NCI-H82 treated with DMSO at 0.1 percent for 48 hours (cell line): ENCODE measurements at regions not wholly inside any gene's neighbourhood (a gene's known extent, or its start where the extent isn't known, plus 50 kb on each side); places are given as distances from the start of the nearest gene placed in this dataset.
"Not testable (repeated sequence)": the region's sequence is repeated elsewhere in the genome, so short reads cannot be mapped to it uniquely, and the experiment has no call there.

Source experiments
- DNase-seq: peaks from one replicate; lab custom pipeline; 2025; ENCODE audit not compliant: unreplicated experiment; lab: John Stamatoyannopoulos, UW

DNA sequence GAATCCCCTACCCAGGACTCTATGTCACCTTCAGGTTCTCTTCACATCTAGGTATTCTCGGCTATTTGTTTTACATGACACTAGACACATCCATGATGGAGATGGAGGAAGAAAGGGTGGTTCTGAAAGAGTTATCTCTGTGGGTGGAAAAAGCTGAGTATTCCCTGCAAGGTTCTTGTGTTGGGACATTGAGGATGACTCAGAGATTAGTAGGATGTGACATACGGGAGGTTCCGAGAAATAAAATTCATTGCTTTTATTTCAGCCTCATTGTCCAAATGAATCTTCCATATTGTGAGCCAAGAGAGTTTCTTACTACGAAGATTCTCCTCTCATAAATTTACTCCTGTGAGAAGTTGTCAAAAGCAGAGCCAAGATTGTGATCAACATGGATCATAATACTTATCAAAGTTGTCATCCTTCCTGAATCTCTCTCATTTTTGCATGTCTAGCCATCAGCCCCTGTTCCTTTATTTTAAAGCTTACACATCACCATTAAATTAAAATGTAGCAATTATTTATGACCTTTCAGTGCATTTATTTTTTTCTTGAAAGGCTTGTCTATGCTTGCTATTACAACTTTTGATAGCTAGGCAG lies 370.0 kb downstream of the PSAT1 start:
- no peak for DNase-seq

- DNase-seq, result no peak
Measured at GRCh38 chr9:78668148-78668832, 371.4 kb downstream of the PSAT1 start.

DNA sequence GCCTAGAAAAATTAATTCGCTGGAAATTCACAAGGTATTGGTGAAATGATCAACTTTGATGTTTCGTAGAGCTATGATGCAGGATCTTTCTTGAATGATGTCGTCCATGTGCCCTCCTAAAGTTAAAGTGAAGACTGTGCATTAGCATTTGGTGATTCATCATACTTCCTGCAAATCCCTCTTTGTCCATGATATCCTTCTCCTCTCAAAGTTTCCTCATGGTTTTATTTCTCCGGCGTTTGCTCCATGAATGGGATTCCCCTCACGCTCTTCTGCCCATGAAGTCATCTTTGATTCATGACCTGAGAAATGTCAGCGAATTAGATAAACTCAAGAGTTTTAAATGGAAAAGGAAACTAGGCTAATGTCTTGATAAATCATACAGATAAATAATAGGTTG lies 372.7 kb downstream of the PSAT1 start:
- no peak for DNase-seq

- no peak for DNase-seq
Measured at GRCh38 chr9:78671785-78672184, 374.9 kb downstream of the PSAT1 start.

DNA sequence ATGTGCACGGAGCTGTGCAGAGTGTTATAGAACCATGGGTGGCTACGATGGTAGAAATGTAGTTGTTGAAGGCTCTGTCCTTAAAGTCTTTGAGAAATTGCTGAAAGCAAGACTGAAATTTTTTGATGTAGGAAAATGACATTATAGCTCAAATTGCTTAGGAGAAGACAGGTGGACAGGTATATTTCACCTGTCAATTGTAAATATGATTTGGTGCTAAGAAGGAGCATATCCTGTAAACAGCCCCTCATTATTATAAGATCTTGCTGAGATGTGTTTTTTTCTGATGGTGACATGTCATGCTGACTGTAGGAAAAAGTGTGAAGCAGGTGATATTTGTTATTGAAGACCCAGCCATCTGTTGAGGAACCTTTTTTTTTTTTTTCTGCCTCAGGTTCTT lies 377.9 kb downstream of the PSAT1 start:
- no peak for DNase-seq

DNA sequence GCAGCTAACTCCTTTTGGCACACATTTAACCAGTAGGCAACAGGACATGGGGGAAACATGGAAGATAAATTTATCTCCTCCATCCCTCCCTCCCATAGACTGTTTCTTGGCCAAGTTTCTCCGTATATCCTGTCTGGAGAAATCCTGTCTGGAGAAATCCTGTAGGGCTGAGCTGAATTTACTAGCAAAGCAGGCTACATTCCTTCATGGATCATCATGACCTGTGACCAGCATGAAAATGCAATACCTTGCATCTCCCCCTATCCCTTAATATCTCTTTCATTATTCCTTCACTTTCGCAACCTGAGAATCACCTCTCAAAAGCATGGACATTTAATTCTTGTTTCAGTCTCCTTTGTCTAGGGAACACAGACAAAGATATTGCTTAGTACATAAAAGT lies 379.1 kb downstream of the PSAT1 start:
- no peak for DNase-seq

DNA sequence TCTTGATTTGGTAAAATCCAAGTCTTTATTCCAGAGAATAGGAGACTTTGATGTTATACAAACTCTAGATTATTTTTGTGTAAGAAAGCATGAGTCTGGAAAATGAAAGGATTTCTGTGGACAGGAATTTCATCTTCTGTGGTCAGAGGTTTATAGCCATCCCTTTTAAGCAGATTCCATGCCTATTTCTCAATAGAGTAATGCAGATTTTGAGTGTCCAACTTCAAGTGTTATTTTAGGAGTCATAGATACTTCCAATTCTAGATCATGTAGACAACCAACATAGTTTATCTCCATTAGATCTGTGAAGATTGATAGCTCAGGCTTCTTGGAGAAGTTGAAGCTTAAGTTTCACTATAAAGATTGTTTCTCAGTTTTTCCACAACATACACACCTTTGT lies 379.7 kb downstream of the PSAT1 start:
- no peak for DNase-seq

DNA sequence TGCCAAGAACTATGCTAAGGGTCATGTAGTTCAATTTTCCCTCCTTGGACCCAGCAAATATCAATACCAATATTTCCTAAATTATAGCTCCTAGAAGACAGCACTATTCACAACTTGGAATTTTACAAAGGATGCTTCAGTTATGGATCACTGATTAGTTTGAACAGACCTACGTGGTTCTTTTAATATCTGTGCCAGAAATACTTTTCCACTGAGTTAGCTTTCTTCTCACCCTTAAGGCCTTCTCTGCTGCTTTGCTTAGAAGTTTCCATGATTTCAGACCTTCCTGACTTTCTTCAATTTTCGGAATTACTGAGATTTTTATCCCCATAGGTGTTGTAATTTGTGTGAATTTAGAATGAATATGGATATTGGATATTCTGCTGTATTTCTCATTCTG lies 380.4 kb downstream of the PSAT1 start:
- DNase-seq, result no peak

DNA sequence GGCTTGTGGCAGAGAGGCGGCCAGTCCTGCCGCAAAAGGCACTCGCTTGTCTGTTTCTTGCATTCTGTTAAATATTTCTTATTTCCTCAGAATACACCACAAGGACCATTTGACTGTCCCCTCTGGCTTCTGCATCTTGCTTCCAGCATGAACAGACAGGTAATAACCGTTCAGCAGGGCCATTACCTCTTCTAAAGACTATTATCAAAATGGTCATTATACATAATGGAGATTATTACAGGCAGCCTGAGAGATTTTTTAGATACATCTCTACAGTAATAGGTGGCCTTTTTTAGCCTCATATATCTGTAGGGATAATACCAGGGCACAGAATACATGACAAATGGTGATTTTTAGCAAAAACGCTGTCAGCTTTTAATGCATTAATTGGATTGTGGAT lies 382.0 kb downstream of the PSAT1 start:
- DNase-seq, result no peak

DNA sequence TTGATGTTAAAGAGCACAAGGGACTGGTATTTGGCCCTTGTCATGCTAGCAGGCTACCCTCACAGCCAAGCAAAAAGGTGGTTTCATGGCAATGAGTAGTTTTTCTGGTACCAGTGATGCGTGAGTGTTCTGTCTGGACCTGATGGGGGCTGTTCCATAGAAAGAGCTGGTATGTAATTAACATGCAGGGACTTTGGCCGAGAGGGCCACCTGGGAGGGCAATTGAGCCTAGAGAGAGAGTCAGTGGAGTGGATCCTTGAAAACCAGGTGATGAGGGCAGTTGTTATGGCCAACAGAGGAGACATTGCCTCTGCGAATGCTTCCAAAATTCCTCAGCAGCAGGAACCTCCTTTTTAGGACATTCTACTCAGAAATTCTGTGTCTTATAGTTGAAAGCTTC lies 383.3 kb downstream of the PSAT1 start:
- no peak for DNase-seq

- DNase-seq, result peak; percentile 18
Measured at GRCh38 chr9:78682216-78682615, 385.3 kb downstream of the PSAT1 start.

DNA sequence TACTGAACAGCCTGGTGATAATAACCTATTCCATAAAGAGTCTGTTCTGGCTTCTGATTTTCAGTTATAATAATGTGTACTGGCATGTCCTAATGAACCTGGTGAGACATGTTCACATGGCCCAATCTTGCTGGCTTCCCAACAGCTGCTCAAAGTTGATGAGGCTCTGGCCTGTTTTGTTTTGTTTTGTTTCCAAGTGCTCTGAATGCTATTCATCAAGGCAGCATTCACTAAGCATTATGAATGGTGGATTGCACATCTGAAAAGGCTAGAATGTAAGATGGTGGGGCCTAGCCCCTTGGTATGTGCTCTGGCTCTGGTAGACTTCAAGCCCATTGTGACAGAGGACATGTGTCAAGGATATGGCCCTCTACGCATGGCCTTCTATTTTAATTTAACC lies 388.5 kb downstream of the PSAT1 start:
- no peak for DNase-seq

DNA sequence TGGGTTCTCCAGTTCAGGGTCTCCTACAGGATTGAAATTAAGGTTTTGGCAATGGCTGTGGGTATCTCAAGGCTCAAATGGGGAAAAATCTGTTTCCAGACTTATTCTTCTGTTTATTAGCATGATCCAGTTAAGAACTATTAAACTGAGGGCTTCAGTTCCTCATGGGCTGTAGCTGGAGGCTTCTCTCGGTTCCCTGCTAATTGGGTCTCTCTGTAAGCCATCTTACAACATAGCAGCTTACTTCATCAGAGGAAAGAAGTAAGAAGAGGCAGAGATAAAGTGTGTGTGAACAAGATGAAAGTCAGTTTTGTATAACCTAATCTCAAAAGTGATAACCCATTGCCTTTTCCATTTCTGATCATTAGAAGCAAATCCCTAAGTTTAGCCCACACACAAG lies 391.9 kb downstream of the PSAT1 start:
- DNase-seq, result no peak

GRCh38 chr9:78691542-78691941 lies 394.6 kb downstream of the PSAT1 start:
- DNase-seq, result no peak

DNA sequence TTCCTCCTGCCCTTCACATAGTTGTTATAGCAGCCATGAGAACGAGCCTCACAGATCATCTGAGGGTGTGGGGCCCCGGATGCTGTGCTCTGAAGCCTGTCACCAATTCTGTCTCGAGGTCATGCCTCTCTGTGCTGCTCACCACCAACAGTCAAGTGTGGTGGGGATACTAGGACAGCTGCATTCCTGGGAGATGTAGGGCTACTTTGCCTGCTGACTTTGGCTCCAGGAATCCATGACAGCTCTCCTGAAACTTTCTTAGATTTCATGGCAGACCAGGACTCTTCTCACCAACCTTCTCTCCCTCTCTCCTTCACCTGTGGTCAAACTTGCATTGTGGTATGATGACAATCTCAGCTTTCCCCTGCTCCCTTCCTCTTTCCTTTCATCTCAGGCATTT lies 395.9 kb downstream of the PSAT1 start:
- DNase-seq, result no peak

DNA sequence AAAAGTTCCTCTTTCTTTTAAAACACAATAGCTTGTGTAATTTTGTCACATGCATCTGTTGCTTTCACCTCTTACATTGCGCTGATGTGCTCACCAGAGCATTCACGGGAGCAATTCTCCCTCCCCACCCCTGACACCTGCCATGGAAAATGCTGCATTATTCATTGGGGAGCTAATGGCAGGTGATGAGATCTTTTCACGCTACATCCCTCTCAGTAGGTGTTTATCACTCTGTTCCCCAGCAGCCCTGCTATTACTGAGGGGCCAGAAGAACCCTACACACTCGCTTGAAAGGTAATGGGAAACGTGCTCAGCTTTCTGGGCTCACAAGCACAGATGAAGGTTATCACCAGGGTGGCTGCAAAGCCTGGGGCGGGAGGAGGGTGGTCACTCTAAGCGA lies 398.0 kb downstream of the PSAT1 start:
- no peak for DNase-seq

- DNase-seq, result no peak
Measured at GRCh38 chr9:78695519-78695918, 398.6 kb downstream of the PSAT1 start.

GRCh38 chr9:78697618-78698017 lies 400.7 kb downstream of the PSAT1 start:
- no peak for DNase-seq

DNA sequence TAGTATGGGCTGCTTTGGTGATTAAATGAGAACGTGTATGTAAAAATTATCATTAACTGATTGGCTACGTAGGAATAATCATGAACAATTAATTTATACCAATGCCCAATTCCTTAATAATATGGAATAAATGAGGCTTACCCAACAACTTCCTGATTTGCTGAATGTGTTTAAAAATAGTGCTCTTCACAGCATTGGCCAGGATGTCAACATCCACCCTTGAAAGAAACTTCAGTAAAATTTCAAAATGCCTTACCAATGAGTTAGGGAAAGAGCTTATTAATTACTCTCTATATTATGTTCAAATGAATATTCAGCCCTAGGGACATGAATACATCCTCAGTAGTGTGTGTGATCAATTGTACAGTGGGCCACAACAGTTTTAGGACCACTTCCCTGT lies 401.4 kb downstream of the PSAT1 start:
- DNase-seq, result no peak

GRCh38 chr9:78699217-78699616 lies 402.3 kb downstream of the PSAT1 start:
- not testable (repeated sequence) for DNase-seq

GRCh38 chr9:78704153-78704552 lies 407.2 kb downstream of the PSAT1 start:
- DNase-seq, result not testable (repeated sequence)

DNA sequence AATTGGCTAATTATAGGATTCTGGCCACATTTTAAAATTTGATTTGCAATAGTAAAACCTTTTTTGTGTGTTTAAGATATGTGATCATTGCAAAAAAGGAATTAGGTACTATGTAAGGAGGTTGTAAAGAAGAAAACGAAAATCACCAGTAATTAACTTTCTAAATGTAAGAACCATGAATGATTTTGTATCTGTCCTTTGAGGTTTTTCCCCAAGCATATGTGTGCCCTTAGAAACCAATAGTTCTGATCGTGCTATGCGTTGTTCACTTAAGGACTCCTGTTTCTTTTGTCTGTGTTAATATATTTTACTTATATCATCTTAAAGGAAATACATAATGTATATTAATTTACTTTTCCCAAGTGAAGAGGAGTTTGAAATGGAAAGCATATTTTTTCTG lies 410.2 kb downstream of the PSAT1 start:
- no peak for DNase-seq

GRCh38 chr9:78707481-78707991 lies 410.6 kb downstream of the PSAT1 start:
- no peak for DNase-seq
